ENCODE measurements at regions not wholly inside any gene's neighbourhood (a gene's known extent, or its start where the extent isn't known, plus 50 kb on each side); places are given as distances from the start of the nearest gene placed in this dataset.
A peak's percentile ranks its signal among the peaks of the same experiment; 100 is the strongest.

GRCh38 chr2:8455236-8456150, 226.4 kb upstream of the ID2 start:
- DNase-seq (ENCODE audit: low read depth), result no peak

DNA sequence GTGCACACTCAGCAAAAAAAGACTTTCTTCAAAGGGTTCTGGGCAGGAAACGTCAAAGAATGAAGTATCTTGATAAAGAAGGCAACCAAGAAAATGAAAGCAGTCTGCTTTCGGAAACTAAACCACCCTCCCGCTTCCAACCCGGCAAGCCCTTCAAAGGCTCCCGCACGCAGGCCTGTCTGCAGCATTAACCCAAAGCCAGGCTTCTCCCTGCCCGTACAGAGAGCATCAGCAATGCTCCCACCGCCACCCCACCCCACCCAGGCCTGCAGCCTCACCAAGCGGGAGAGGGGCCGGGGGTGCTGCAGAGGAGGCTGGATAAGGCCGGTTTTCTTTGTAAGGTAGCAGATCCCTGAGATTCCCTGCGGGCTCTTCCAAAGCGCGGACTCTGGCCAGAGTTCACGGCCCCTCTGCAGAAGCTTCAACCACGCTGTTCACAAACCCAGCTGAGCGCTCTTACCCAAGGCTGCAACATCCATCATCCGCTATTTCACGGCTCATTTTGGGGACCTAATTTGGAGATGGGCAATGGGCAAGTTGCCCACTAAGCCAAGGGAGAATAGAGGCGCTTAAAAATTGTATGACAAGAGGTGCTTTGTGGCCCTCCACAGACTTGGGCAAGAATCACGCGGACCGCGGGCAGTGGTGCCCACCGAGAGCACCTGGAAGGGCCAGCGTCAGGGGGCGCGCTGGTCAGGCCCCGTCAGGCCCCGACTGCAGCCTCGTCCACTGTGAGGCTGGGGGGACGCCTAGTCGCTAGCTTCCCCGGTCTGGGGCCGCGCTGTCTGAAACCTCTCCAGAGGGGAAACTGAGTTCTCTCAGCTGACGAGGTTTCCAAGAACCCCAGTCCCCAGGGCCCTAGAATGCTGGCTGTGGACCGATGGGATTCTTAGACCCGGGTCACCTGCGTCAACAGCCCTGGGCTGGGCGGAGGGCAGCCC, 225.4 kb upstream of the ID2 start:
- DNase-seq (ENCODE audit: low read depth), result peak; percentile 13

DNA sequence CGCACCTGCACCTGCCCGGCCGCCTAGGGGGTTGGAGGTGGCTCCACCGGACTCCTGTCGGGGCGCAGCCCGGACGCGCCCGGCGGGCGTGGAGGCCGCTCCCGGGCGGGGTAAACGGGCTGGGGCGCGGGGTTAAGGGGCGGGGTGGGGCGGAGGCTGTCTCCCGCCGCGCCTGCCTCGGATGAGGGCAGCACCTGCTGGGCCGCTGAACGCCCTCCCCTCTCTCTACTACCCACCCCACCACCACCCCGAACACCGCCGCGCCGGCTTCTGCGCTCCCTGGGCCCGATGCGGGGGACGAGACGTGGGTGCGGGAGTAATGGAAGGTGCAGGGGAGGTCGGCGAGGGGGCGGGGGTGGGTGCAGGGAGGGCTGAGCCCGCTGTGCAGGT, 224.8 kb upstream of the ID2 start:
- DNase-seq (ENCODE audit: low read depth), result peak; percentile 10

- no peak for DNase-seq (ENCODE audit: low read depth)
Observed at GRCh38 chr2:8457699-8458502, 224.0 kb upstream of the ID2 start.

DNA sequence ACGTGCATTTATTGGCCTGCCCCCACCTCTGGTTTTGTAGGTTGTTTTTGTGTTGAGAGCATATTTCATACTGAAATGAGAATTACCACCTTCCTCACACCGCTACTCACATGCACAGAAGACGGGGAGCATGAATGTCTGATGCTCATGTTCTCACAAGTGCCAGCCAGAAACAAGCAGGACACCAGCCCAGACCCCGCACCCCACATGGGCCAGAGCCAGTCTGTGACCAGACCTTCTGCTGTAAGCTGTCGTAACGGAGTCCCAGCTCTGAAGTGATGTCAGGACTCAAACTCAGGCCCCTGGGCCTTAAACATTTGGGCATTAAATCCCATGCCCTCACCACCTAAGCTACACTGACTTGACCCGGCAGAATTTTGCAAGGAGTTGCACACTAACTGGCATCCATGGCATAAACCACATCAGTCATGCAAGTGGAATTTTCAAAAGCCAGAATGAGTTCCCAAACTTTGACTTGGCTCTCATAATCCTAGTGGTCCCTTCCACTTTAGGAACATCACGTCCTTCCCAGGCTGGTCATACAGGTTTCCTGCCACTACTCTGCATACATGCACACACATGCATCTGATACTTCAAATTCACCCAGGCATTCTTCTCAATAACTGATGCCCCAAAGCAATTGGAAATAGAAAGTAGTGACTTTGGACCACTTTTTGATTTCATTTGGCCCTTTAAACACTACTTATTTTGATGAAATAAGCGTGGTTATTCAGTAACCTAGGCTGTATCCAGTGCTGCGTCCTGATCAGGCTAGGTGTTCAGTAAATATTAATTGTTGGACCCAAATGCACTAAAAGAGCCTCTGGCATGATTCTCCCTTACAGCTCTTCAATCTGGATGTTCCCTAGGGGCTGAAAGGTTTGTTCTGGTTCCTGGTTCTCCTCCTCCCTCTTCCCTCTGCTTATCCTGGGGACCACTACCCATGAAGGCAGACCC, 223.1 kb upstream of the ID2 start:
- no peak for DNase-seq (ENCODE audit: low read depth)

GRCh38 chr2:8459474-8459873, 222.4 kb upstream of the ID2 start:
- no peak for DNase-seq (ENCODE audit: low read depth)

DNA sequence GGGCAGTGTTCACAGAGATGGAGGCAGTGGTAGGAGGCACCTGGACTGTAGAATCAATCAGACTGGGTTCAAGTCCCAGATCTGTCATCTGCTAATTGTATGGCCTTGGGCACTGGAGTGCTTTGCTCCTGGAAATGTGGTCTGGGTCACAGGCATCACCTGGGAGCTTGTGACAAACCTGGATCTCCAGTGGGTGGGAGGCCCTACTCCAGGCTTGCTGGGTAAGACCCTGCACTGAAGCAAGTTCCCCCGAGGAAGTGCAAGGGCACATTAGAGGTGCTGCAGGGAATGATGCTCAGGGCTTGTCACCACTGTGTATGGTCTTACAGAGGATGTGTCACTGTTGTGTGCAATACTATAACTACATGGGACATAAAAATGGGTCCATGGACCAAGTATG, 220.5 kb upstream of the ID2 start:
- no peak for DNase-seq (ENCODE audit: low read depth)

- DNase-seq (ENCODE audit: low read depth), result no peak
Observed at GRCh38 chr2:8462280-8462679, 219.6 kb upstream of the ID2 start.

GRCh38 chr2:8462899-8463648, 218.8 kb upstream of the ID2 start:
- DNase-seq (ENCODE audit: low read depth), result no peak

GRCh38 chr2:8465560-8465959, 216.3 kb upstream of the ID2 start:
- no peak for DNase-seq (ENCODE audit: low read depth)

DNA sequence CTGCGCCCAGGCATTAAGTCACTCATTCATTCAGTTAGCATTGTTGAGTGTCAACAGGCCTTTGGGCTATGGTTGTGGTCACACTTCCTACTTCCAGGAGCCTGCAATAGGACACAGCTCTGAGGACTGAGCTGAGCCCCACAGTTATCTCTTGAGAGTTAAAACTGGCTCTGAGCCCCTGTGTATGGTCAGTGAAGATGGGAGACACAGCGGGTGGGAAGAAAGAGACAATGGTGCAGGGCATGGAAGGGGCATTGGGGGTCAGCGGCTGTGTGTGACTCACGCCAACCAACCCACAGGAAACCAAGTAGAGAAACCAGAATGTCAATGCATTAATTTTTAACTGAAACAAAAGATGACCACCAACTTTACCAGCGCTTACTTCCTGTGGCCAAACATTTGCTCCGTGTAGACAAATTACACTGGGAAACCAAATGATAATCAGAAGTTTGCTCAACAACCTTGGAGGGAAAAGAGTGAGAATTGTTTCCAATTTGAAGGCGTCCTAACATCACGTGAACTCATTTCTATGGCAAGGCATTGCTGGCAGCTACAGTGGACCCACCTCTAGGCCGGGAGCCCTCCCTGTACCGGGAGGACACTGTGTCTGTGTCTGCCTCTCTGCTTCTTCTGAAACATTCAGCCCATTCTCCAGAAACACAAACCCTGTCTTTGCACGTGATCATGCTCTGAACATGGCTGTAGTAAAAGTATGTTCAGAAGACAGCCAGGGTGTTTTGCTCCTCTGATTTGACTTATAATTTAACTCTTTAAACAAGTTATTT, 212.0 kb upstream of the ID2 start:
- DNase-seq (ENCODE audit: low read depth), result no peak

DNA sequence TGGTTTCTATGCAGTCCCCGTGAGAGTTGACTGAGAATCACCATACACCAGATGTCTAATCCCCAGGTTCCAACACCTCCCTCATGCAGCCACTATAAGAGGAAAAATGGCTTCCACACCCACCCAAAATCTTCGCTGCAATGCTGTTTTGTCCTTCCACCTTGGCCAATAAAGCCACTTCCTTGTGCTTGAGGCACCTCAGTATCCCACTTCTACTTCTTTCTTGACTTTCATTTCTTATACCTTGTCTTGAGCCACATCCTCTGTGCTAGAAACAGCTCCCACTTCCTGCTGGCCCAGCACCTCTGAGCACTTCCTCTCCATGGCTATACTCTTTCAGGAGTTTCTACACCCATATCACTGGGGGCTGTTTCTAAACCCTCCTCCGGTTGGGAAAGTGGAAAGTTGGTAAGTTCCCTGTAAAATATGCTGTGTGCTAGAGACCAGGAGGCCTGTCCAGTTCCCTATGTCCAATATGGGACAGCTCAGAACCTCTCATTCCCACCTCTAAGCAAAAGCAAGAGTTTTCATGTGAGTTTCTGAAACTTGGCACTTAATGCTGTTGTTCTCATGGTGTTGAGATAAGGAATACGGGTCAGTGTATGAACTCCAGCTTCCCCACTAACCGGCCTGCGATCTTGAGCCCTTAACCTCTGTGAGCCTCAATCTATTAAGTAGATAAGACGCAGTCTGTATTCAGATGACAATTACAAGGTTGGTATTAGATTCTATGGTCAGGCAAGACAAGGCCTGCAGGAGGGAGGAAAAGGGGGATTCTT, 209.1 kb upstream of the ID2 start:
- no peak for DNase-seq (ENCODE audit: low read depth)

DNA sequence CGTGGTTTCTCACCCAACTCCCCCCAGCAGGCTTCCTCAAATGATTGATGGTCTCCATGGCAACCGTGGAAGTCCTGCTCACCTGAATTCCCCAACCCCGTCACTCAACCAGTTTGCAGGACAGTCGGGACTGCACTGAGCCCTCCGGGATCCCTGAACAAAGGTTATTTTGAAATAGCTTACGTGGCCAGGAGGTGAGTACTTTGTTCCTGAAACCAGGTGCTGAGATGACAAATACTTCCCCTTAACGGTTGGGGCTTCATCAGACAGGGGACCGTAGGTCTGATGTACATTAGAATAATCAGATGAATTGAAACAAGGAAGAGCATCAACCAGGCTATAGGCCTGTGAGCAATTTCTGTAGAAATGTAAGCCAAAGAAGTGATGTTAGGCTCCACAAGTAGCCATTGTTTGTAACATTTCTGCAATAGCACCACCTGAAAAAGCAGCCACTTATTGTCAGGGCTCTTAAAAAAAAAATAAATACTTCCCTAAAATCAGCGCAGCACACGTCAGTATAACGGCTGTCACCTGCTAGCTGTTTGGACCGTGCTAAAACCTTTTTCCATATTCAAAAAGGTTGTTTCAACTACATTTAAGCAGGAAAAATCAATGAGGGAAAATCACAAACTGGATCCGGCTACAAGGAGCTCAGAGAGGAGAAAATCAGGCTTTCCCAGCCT, 206.4 kb upstream of the ID2 start:
- DNase-seq (ENCODE audit: low read depth), result no peak

DNA sequence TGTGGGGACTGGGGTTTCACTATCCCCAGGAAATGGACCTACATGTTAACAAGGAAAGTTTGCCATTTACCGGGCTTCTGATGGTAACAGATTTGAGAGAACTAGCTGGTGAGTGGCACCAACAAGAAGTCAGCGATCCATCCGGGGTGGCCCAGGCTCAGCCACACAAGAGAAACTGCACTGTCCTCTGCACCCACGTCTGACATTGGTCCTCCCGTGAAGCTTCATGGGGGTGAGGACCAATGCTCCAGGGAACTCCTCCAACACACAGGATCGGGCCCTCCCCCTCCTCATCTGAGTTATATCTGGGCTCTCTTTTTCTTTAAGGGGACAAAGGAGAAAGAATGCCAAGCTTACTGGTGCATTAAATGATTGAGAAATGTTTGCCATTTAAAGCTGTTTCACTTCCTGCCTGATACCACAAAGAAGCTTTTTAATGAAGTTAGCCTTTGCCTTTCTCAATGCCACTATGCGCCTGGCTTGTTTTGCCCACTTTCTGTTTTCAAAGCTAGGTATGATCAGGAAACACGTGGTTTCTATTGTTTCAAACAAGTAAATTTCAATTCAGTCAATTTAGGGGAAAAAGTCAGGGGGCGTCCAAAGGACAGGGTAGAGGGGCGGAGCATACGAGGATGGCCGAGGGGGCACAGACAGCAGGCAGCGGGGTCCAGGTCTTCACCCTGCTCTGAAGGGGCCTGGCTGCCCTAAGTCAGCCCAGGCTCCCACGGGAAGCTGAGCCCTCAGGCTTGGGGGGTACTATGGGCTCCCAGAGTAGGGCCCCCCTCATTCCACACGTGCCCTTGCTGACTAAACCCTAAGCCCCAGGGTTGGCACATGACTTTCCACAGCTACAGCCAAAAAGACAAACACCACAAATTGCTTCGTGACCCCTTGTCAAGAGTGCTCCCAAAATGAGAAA, 204.0 kb upstream of the ID2 start:
- no peak for DNase-seq (ENCODE audit: low read depth)

GRCh38 chr2:8478471-8478793, 203.4 kb upstream of the ID2 start:
- no peak for DNase-seq (ENCODE audit: low read depth)

- no peak for DNase-seq (ENCODE audit: low read depth)
Observed at GRCh38 chr2:8479298-8479697, 202.6 kb upstream of the ID2 start.

DNA sequence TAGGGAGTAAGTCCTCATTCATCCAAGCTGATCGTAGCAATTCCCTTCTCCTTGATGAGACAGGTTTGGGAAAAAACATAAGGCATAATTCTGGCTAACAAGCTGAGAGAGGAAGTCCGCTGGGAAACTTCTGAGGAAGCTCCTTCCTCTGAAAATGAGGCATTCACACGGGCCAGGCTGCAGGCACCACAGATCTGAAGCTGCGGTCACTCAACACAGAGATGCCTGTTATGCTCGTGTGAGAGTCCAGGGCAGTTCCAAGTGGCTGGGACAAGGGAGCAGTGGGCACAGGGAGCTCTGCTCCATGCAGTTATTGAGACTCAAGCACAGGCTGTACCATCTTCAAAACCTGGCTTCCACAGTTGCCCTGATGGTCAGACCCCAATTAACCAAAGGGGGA, 200.9 kb upstream of the ID2 start:
- DNase-seq (ENCODE audit: low read depth), result no peak

Measured in stimulated activated CD8-positive, alpha-beta memory T cell treated with anti-CD3 and anti-CD28 coated beads, Interleukin-12 subunit alpha, Interleukin-12 subunit beta, amount 100 ng/mL, for 4 hours (primary cell).